Stimulated activated CD8-positive, alpha-beta memory T cell treated with anti-CD3 and anti-CD28 coated beads, Interleukin-2, amount 100 ng/mL, for 48 hours (primary cell): ENCODE measurements at regions not wholly inside any gene's neighbourhood (a gene's known extent, or its start where the extent isn't known, plus 50 kb on each side); places are given as distances from the start of the nearest gene placed in this dataset.
"Not testable (repeated sequence)": the region's sequence is repeated elsewhere in the genome, so short reads cannot be mapped to it uniquely, and the experiment has no call there.

Source experiments
- DNase-seq, 2 donors: peaks; one replicate each; pipeline ENCODE4 v3.0.0-alpha.2; 2020; ENCODE audit warnings: low read depth in 2 of 2

GRCh38 chr2:131639001-131639620 lies 111.4 kb downstream of the CCDC74A start:
- not testable (repeated sequence) for DNase-seq

- DNase-seq = no peak
These were observed 113.9 kb downstream of the CCDC74A start for GRCh38 chr2:131641414-131642206.

- not testable (repeated sequence) for DNase-seq
These were observed 115.5 kb downstream of the CCDC74A start for GRCh38 chr2:131643180-131643579.

GRCh38 chr2:131645177-131645765 lies 117.6 kb downstream of the CCDC74A start:
- no peak for DNase-seq

- not testable (repeated sequence) for DNase-seq
These were observed 118.5 kb downstream of the CCDC74A start for GRCh38 chr2:131646220-131646619.

- no peak for DNase-seq
These were observed 119.1 kb downstream of the CCDC74A start for GRCh38 chr2:131646669-131647297.

- not testable (repeated sequence) for DNase-seq
These were observed 120.9 kb downstream of the CCDC74A start for GRCh38 chr2:131648565-131648964.

- not testable (repeated sequence) for DNase-seq
These were observed 124.6 kb downstream of the CCDC74A start for GRCh38 chr2:131652246-131652645.

- DNase-seq = not testable (repeated sequence)
These were observed 126.4 kb downstream of the CCDC74A start for GRCh38 chr2:131654107-131654506.

GRCh38 chr2:131656816-131657633 lies 129.3 kb downstream of the CCDC74A start:
- no peak for DNase-seq

GRCh38 chr2:131657895-131658768 lies 130.4 kb downstream of the CCDC74A start:
- no peak for DNase-seq

GRCh38 chr2:131658769-131659131 lies 131.1 kb downstream of the CCDC74A start:
- no peak for DNase-seq

GRCh38 chr2:131659168-131659572 lies 131.5 kb downstream of the CCDC74A start:
- no peak for DNase-seq

GRCh38 chr2:131661101-131661782 lies 133.6 kb downstream of the CCDC74A start:
- DNase-seq = not testable (repeated sequence)

- DNase-seq = not testable (repeated sequence)
These were observed 134.3 kb downstream of the CCDC74A start for GRCh38 chr2:131661884-131662535.

GRCh38 chr2:131663501-131663900 lies 135.8 kb downstream of the CCDC74A start:
- DNase-seq = not testable (repeated sequence)

GRCh38 chr2:131665716-131666115 lies 138.0 kb downstream of the CCDC74A start:
- DNase-seq = not testable (repeated sequence)

GRCh38 chr2:131668794-131669540 lies 141.3 kb downstream of the CCDC74A start:
- not testable (repeated sequence) for DNase-seq
